ENCODE measurements at regions not wholly inside any gene's neighbourhood (a gene's known extent, or its start where the extent isn't known, plus 50 kb on each side); places are given as distances from the start of the nearest gene placed in this dataset.

- DNase-seq = no peak
Observed at GRCh38 chr5:77157732-77158532, 52.5 kb upstream of the PDE8B start.

GRCh38 chr5:77156379-77156778 lies 54.1 kb upstream of the PDE8B start:
- no peak for DNase-seq

DNA sequence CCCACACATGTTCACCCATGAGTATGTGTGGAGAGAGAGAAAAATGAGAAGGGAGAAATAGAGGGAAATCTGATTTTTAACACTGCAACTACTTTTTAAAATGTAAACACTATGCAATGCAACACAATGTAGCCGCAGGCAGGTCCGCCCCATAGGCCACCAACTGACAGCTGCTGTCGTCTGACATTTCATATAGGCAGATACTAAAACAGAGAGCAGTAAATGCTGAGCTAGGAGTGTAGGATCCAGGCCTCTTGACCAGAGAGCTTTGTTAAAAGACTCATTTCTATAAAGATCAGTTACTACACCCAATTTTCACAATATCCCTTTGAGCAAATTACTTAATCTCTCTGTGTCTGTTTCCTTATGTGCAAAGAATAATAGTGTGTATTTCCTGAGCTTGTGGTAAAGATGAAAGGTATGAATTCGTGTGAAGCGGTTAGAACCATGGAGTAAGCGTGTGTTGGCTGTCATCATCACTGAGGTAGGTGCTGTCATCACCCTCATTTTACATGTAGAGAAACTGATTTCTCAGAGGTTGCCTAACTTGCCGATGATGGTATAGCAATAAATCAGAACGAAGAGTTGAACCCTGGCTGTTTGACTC lies 55.2 kb upstream of the PDE8B start:
- no peak for DNase-seq

GRCh38 chr5:77152441-77152840 lies 58.0 kb upstream of the PDE8B start:
- no peak for DNase-seq

DNA sequence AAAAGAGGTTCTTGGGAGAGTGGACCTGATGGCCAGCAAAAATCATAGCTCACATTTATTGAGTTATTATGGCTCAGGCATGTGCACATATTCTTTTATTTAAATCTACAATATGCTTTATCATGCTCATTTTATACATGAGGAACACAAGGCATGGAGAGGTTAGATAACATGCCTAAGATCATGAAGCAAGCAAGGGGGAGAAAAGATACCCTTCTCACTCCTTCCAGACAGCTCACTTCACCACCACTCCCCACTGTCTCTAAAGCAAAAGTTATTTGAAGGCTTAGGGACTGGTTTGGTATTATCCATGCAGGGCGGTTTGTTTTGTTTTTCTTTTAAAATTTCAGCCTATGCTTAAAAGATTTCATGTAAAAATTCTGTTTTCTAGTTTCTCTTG lies 59.0 kb upstream of the PDE8B start:
- peak; percentile 45 for DNase-seq

GRCh38 chr5:77146896-77147295 lies 59.8 kb upstream of the ZBED3 start:
- no peak for DNase-seq

GRCh38 chr5:77145666-77146065 lies 58.6 kb upstream of the ZBED3 start:
- no peak for DNase-seq

DNA sequence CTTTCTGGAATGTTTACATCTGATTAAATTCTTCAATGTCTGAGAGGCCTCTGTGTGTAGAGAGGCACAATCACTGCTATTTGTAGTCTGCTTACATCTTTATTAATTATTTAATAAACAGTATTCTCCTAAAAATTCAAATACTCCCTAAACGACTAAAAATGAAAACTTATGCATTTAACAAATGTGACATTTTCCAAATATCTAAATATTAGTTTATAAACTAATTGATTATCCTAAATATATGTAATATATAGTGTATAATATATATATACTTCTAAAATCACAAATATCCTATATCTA lies 57.7 kb upstream of the ZBED3 start:
- DNase-seq = no peak

- peak; percentile 71 for DNase-seq
Observed at GRCh38 chr5:77143998-77144836, 57.1 kb upstream of the ZBED3 start.

DNA sequence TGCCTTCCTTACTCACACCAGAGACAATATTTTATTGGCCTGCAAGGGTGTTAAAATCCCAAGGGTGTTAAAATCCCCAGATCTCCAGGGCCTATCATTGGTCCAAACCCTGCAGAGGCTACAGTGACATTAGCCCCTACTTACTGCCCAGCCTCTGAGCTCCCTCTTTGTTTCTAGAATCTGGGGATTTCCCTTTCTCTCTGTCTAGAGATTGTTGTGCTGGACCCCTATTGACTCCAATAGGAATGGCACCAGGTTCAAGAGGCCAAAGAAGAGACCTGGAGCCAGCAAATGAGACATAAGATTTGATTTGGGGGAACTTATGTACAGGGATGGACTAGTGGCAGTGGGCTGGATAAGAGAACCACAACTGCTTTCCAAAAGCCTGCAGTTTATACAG lies 53.3 kb upstream of the ZBED3 start:
- DNase-seq = no peak

DNA sequence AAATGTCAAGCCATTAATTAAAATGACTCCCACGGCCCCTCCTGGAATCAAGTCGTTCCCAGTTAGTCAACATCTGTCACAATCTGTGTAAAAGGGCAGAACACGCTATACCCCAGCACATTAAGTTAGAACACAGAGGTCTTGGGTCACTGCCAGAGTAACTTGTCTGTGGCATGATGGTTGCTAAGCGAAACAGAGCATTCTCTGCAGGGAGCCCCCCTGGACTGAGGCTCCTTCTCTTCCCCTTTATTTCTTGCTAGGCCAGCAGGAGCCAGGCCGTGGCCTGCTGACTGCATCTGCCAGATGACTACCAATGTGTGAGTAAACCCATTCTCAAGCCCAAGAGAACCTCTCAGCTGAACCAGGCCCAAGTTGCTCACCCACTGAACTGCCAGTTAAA lies 51.9 kb upstream of the ZBED3 start:
- DNase-seq = peak; percentile 72
